Activated effector memory CD4-positive, alpha-beta T cell treated with Interleukin-2 at 50 U/mL for 16 hours (primary cell): ENCODE measurements at regions not wholly inside any gene's neighbourhood (a gene's known extent, or its start where the extent isn't known, plus 50 kb on each side); places are given as distances from the start of the nearest gene placed in this dataset.

Experiments
- DNase-seq: peaks from one replicate; pipeline ENCODE4 v3.0.0-alpha.2; 2020

DNA sequence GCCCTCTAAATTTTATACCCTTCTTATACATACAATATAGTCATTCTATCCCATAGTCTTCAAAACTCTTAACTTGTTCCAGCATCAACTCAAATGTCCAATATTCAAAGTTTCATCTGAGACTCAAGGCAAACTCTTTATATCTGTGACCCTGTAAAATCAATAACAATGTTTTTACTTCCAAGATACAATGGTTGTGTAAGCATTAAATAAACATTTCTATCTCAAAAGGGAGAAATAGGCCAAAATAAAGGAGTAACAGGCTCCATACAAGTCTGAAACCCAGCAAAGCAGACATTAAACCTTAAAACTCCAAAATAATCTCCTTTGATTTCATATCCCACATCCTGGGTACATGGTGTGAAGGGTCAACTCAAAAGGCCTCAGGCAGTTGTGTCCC, 1299.1 kb downstream of the MRPL39 start:
- DNase-seq, result no peak

DNA sequence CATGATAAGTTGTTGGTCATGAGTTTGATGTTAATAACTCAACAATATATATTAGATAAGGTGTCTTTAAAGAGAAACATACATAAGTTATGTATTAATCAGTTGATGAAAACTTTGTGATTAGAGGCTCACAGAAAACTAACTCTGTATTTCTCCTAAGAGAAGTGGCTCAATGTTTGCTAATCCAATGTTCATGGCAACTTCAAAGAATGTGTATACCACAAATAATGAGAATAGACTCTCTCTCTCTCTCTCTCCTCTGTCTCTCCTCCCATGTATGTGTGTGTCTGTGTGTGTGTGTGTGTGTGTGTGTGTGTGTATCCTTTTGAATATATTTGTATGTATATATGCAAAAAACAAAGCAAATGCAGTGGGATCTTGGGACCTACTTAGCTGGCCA, 1304.9 kb downstream of the MRPL39 start:
- DNase-seq, result no peak

DNA sequence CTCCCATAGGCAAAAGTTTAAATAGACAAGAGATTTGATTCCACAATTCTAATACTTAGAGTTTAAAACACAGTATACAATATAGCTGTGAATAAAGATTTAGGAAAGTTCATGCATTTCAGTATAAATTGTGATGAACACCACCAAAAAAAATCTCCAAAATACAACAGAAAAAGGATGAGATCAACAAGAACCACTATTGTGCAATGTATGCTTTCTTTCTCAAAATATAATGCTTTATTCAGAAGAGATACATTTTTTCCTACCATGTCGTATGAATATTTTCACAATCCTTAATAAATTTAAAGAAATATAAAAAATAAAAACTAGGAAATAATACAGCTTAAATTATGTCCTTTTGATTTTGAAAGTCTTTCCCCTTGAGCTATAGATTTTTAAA, 1309.2 kb downstream of the MRPL39 start:
- no peak for DNase-seq

DNA sequence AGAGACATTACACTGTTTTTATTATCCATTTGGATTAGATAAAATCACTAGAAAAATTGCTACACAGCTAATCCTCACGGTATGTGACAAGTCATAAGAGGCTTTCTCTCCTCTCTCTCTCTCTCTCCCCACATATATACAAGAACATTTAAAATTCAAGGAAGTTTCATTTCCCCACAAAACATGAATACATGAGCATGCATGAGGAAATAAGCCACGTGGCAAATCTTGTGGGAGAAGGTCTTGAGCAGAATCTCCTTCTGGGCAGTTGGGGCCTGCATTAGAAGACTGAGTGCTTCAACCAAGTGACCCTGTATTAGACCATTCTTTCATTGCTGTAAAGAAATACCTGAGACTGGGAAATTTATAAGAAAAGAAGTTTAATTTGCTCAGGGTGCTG, 1313.1 kb downstream of the MRPL39 start:
- no peak for DNase-seq

DNA sequence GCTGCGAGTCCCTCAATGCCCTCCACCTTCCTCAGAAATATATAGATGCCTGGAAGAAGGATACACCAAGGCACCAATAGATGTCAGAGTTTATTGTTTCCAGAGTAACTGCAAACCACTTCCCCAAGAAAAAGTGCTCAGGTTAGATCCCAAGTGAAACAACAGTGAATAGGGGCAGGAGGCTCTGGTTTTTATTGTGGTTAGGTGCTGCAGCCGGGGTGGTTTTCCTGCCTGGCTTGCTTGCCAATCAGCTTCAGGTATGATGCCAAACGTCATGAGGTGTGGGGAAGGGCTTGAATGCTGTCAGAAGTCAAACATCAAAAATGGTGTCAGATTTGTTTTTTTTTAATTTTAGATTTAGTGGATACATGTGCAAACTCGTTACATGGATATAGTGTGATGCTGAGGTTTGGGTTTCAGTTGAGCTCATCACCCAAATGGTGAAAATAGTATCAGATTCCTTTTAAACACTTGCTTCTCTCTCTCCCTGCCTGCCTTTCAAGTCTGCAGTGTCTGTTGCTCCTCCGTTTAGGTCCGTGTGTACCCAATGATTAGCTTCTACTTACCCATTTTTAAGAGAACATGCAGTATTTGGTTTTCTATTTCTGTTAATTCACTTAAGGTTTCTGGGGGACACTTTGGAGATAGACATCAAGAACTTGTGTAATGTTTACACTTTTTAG, 1317.0 kb downstream of the MRPL39 start:
- DNase-seq, result no peak

DNA sequence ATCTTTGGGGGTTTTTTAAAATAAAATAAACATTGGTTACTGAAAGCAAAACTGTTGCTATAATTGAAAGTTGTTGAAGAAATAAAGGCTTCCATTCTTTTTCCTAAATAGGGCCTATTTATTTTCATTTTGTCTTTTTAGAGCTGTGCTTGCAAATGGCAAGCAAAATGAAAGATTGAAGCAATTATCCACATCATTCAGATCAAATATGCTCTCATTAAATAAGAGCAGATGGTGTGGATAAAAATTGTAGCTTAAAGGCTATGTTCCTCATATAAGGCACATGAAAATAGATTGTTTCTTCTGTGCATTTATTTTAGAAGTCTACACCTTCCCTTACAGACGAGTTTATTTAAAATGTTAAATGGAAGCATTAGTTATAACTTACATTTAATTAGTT, 1317.7 kb downstream of the MRPL39 start:
- DNase-seq, result no peak

DNA sequence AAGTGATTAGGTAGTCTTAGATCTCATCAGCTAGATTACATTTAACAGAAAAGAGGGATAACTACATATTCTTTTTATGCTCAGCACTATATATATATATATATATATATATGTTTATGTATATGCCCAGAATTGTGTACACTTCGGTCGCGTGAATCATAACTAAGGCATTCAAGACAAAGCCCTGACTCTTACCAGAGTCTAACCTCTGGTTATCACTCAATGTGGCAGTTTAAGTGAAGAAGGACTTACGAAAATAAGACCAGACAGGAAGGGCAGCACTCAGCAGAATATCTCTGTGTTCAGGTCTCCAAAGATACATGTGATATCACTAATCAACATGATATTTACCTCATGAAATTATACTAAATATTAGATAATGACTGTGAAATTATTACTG, 1326.7 kb downstream of the MRPL39 start:
- no peak for DNase-seq

DNA sequence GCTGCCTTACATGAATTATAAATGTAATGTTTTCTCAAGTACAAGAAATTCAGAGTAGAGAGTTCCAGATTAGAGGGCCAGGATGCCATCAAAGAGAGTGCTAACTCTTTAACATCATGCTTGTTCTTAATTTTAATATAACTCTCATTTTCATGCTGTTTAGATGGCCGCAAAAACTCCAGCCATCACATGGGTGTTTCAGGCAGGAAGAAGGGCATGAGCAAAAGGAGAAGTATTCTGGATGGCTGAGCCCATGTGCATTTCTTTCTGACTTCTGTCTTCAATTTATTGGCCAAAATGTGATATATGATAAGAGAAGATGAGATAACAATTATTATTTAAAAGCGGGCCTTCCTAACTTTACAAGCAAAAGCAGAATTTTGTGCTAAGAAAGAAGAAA, 1328.6 kb downstream of the MRPL39 start:
- no peak for DNase-seq

DNA sequence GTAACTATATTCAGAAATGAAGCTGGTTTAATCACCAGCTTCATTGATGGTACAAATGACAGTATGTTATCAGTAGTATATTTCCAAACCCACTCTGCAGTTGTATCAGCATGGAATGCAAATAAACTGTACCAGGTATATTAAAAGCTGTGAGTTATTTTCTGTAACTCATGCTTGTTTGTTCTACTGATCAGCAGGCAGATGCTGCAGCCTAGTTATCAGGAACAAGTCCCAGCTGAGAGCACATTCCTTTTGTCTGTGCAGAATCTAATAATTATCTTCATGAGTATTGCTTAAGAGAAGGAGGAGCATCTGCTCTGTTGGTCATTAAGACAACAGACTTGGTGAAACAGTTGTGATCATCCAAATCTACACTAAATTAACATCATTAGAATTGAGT, 1331.1 kb downstream of the MRPL39 start:
- no peak for DNase-seq

DNA sequence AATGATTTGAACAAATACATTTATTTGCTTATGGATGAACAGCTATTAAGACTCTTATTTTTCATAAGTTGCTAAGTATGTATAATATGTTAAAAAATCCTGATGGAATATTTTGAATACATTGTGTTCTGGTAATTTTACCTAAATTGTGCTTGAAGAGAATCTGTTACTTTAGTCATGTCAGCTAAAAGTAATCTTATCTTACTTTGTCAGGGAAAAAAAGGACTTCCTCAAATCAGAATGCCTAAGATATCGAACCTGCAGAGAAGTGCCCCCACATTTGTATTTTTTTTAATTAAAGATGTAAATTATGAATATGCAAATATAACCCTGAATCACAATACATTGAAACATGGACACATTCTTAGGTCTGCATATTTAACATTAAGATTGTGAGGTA, 1331.7 kb downstream of the MRPL39 start:
- no peak for DNase-seq

DNA sequence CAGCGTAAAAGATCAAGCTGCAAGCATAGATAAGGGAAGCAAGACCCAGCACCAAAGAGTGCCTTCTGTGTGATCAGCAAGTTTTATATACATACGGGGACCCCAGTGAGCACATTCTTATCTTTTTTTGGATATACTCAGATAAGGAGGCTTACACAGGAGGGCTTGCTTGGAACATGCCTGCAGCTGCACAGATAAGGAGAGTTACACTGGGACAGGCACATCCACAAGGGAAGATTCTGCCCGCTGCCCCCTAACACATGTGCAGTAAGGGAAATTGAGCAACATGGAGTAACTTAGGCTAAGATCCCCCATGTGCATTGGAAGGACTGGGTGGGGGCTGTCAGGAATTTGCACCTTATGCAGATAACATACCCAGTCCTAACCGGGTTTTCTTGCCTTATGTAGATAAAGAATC, 1334.8 kb downstream of the MRPL39 start:
- no peak for DNase-seq

DNA sequence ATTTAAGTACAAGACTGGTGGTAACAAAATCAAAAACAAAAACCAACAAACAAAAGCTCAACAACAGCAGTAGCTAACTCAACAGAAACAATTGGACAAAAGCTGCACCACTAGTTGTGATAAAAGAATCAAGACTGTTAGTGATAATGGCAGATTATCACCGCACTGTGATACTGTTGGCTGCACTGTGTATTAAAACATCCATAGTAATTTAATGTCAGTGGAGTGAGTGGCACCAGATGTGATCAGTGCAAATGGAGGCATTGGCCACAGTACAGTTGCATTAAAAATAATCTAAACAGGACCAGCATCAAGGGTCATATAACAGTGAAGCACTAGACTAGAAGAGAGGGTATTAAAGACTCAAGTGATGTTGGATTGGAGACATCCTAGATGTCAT, 1341.3 kb downstream of the MRPL39 start:
- DNase-seq, result no peak

DNA sequence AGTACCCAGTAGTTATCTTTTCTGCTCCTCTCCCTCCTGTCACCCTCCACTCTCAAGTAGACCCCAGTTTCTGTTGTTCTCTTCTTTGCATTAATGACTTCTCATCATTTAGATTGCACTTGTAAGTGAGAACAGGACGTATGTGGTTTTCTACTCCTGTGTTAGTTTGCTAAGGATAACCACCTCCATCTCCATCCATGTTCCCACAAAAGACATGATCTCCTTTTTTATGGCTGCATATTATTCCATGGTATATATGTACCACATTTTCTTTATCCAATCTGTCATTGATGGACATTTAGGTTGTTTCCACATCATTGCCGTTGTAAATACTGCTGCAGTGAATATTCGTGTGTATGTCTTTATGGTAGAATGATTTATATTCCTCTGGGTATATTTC, 1346.5 kb downstream of the MRPL39 start:
- DNase-seq, result no peak

DNA sequence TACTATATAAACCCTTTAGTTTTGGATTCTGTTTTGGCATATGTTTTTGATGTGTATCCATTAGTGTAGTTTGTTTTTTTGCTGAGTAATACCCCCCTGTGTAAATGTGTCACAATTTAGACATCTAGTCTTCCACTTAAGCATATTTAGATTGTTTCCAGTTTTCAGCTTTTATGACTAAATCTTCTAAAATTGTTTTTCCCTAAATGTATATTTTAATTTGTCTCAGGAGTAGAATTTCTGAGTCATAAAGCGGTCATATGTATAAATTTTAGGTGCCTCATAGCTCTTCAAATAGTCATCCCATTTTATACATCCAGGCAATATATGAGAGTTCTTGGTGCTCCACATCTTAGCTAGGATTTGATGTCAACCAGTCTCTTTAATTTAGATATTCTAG, 1348.0 kb downstream of the MRPL39 start:
- no peak for DNase-seq

DNA sequence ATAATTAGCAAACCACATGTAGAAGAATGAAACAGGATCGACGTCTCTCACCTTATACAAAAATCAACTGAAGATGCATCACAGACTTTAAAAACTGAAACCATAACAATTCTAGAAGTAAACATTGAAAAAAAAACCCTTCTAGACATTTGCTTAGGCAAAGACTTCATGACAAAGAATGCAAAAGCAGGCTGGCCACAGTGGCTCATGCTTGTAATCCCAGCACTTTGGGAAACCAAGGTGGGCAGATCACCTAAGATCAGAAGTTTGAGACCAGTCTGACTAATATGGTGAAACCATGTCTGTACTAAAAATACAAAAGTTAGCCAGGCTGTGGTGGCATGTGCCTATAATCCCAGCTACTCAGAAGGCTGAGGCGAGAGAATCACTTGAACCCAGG, 1351.7 kb downstream of the MRPL39 start:
- DNase-seq, result no peak

DNA sequence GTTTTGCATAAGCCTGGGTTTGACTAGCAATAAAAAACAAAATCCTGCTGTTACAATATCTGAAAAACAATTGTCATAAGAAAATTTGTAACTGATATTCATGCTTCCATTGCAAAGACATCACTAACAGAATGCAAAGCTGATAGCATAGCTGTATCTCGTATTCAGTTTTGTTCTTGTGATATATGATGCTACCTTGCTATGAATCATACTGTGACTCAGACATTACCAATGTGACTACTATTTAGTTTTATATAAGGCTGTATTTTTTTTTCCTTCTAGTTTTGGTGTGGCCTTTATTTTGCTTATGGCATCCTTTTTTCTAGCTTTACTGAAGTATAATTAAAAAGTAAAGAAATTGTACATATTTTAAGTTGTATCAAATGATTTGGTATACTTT, 1381.8 kb downstream of the MRPL39 start:
- DNase-seq, result no peak

DNA sequence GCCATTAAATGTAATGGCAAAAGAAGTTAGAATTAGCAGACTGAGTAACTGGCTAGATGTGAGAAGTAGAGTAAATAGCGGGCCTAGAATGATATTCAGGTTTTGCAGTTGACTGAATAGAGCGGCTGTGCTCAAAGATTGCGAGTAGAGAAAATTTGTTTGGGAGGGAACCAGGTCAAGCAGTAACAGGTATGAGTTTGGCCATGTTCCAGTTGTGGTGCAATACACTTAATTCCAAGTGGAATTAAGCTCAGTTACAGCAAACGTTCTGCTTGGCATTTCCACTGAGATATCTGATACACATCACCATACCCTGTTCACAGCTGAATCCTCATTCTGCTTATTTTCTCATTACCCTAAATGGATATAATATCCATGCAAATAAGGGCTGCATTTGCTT, 1382.9 kb downstream of the MRPL39 start:
- DNase-seq, result no peak

DNA sequence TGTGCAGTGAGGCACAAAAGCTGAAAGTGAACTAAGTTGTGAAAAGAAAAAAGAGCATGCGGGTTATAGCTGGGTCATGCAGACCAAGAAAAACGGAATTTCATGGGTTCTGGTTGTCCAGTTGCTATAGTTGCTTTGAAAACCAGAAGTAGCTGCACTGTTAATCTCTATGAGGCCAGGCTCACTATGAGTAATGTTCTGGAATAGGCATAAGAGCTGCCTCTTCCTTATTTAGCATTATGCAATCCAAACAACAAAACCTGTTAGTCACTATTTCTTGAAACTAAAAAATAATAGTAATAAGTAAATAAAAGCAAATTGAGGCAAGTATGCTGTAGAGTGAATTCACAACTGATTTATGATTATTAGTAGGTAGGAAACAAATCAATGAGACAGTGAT, 1383.7 kb downstream of the MRPL39 start:
- DNase-seq, result no peak

DNA sequence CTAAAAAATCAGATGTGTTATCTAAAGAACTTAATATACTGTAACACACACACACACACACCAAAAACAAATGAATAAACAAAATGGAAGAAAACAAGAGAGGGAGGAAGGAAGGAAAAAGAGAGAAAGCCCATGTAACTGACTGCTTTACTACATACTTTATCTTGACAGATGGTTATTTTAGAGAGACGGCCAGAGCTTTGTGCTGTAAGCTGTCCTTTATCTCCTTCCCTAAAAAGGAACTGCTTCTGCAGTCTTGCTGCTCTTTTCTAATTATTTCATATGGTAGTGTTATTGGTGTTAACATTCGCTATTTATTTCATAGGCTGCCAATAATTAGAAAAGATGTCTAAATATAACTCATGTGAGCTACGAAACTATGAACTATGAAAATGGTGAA, 1384.6 kb downstream of the MRPL39 start:
- no peak for DNase-seq

DNA sequence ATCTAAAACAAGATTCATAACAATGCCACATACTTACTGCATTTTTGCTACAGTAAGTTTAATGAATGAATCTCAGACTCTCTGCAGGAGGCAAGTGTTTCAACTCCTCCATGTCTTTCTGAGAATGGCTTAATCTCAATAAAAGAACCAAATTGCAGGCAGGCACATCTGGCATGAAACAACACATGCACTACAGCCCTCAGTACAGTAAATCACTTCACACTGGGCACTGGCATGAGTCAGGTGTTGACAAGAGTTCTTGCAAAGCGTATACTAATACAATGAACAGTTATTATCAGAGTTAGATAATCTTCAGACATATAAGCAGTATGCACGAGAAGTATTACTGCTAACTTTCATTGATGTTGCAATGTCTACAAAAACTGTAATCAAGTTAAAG, 1386.8 kb downstream of the MRPL39 start:
- DNase-seq, result no peak

DNA sequence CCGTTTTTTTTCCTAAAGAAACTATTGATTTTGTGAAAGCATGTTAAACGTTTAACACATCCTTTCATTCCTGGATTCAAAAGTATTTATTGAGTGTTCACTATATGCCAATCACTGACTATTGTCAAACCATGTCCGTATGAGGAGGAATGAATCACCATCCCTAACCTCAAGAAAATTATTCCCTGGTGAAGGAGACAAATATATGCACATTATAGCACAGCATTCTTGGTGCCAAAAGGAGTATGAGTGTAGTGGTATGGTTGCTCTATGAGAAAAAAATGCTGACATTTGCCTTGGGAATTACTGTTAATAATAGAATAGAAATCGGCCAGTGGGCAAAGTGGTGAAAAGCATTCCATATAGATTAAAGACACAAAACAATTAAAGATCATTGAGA, 1390.1 kb downstream of the MRPL39 start:
- no peak for DNase-seq

DNA sequence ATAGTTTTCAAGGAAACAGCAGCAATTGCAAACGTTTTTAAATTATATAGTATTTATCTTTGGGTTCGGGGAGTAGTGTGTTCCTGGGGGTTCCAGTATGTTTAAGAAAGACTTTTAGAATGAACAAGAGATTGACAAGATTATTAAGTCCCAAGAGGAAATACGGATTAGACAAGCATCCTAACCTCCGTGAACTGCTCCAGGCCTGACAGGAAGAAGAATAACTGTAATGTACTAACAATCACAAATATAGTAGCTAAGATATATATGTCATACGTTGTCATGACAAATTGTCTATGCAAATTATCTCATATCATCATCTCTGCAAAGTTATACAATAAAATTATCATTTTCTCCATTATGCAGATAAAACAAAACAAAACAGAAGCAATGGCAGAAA, 1397.2 kb downstream of the MRPL39 start:
- no peak for DNase-seq

DNA sequence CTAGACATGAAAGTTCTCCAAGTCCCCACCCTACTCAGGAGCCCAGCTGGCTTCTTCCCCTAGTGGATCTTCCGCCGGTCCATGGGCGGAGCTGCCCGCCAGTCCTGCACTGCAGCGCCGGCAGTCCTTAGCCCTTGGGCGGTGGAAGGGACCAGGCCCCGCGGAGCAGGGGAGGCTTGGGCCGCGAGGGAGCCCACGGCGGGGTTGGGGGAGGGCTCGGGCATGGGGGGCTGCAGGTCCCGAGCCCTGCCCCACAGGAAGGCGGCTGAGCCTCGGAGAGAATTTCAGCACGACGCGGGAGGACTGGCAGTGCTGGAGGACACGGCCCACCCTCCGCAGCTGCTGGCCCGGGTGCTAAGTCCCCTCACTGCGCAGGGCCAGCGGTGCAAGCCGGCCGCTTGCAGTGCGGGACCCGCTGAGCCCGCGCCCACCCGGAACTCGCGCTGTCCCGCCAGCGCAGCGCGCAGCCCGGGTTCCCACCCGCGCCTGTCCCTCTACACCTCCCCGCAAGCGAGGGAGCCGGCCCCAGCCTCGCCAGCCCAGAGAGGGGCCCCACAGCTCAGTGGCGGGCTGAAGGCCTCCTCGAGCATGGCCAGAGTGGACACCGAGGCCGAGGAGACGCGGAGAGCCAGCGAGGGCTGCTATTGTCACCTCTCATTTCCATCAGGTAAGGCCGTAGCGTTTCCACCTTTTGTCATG, 1398.6 kb downstream of the MRPL39 start:
- DNase-seq, result no peak

DNA sequence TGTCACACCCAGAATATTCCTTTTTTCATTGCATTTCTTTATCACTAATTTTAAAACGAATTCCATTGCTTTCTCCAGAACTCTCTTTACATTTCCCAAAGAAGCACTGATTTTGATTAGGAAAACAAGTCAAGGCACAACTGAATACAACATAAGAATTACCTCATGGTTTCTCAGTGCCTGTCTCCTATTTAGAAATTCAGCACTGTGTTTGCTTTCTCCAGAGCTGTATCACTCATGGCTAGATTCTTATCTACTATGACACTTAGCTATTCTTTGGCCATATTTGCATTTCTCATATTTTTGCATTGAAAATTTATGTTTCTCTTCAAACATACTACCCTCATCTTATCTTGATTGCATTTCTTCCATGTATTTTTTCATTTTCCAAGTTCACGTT, 1402.0 kb downstream of the MRPL39 start:
- DNase-seq, result no peak

DNA sequence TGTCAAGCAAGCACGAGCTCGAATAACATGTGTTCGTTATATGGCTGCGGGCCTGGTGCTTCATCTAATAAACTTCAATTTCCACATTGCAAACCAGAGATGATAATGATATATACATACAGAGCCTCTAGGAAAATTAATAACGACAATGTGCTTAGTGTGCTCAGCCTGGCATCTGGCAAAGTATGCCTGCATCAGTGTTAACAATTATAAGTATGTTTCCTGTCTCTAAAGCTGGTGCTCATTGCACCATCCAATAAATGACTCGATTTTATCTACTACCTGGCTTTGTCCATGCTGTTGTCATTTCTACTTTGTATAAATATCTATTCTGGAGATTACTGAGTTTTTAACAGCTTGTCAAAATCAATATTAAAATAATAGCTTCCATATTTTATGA, 1402.6 kb downstream of the MRPL39 start:
- no peak for DNase-seq
